ENCODE measurements at regions not wholly inside any gene's neighbourhood (a gene's known extent, or its start where the extent isn't known, plus 50 kb on each side); places are given as distances from the start of the nearest gene placed in this dataset.
"Not testable (repeated sequence)": the region's sequence is repeated elsewhere in the genome, so short reads cannot be mapped to it uniquely, and the experiment has no call there.

GRCh38 chr4:33485111-33485510 lies 2759.2 kb downstream of the ARAP2 start:
- TF ChIP-seq CTCF (IDR thresholded peaks at IDR 0.05; ENCODE audit: borderline replicate concordance, insufficient read depth, low read depth, low read length): no peak
- no peak overlapping the region for H3K4me3 ChIP-seq (ENCODE audit: low read depth, low read length)

GRCh38 chr4:33493231-33493630 lies 2751.1 kb downstream of the ARAP2 start:
- H3K4me3 ChIP-seq (ENCODE audit: low read depth, low read length): no peak overlapping the region
- no peak for TF ChIP-seq CTCF (IDR thresholded peaks at IDR 0.05; ENCODE audit: borderline replicate concordance, insufficient read depth, low read depth, low read length)

GRCh38 chr4:33494150-33494549 lies 2750.2 kb downstream of the ARAP2 start:
- no peak overlapping the region for H3K4me3 ChIP-seq (ENCODE audit: low read depth, low read length)
- TF ChIP-seq CTCF (IDR thresholded peaks at IDR 0.05; ENCODE audit: borderline replicate concordance, insufficient read depth, low read depth, low read length): no peak

GRCh38 chr4:33501587-33501986 lies 2742.7 kb downstream of the ARAP2 start:
- H3K4me3 ChIP-seq (ENCODE audit: low read depth, low read length): not testable (repeated sequence)

- H3K4me3 ChIP-seq (ENCODE audit: low read depth, low read length): no peak overlapping the region
- no peak for TF ChIP-seq CTCF (IDR thresholded peaks at IDR 0.05; ENCODE audit: borderline replicate concordance, insufficient read depth, low read depth, low read length)
Measured at GRCh38 chr4:33512397-33512796, 2731.9 kb downstream of the ARAP2 start.

- no peak for TF ChIP-seq CTCF (IDR thresholded peaks at IDR 0.05; ENCODE audit: borderline replicate concordance, insufficient read depth, low read depth, low read length)
Measured at GRCh38 chr4:33518856-33519255, 2725.5 kb downstream of the ARAP2 start.

GRCh38 chr4:33532821-33533220 lies 2711.5 kb downstream of the ARAP2 start:
- no peak for TF ChIP-seq CTCF (IDR thresholded peaks at IDR 0.05; ENCODE audit: borderline replicate concordance, insufficient read depth, low read depth, low read length)
- no peak overlapping the region for H3K4me3 ChIP-seq (ENCODE audit: low read depth, low read length)

More at GRCh38 chr4:33518856-33519255, 2725.5 kb downstream of the ARAP2 start:
- H3K4me3 ChIP-seq (ENCODE audit: low read depth, low read length): no peak overlapping the region

GRCh38 chr4:33536898-33537297 lies 2707.4 kb downstream of the ARAP2 start:
- H3K4me3 ChIP-seq (ENCODE audit: low read depth, low read length): no peak overlapping the region
- TF ChIP-seq CTCF (IDR thresholded peaks at IDR 0.05; ENCODE audit: borderline replicate concordance, insufficient read depth, low read depth, low read length): no peak

All from GM12875 (cell line).